CD4-positive, CD25-positive, alpha-beta regulatory T cell (primary cell): ENCODE measurements at regions not wholly inside any gene's neighbourhood (a gene's known extent, or its start where the extent isn't known, plus 50 kb on each side); places are given as distances from the start of the nearest gene placed in this dataset.

ENCODE experiments used
- ATAC-seq, 2 donors: fragments of 150-1000 bp; cut with Tn5 transposase; one replicate each; pipeline ENCODE4 v1.10.0; 2021; ENCODE audit warnings: low read depth in 2 of 2, moderate number of reproducible peaks in 2 of 2, moderate library complexity in 1 of 2
- DNase-seq, 3 donors: peaks; one replicate each; pipeline versions ENCODE4 v3.0.0 to v3.0.0-alpha.2; 2012 to 2022; ENCODE audit warnings: mixed read lengths in 1 of 3
- H3K27ac ChIP-seq: one replicate; pipeline ENCODE4 v1.7.0; 2013; ENCODE audit warnings: mild to moderate bottlenecking, low read length; ENCODE audit not compliant: insufficient read depth, poor library complexity, severe bottlenecking
- H3K27me3 ChIP-seq: one replicate; pipeline ENCODE4 v1.7.0; 2013; ENCODE audit warnings: low read length; ENCODE audit not compliant: control insufficient read depth, insufficient read depth
- H3K36me3 ChIP-seq: one replicate; pipeline ENCODE4 v1.7.0; 2013; ENCODE audit warnings: mild to moderate bottlenecking, low read length, moderate library complexity; ENCODE audit not compliant: control insufficient read depth, insufficient read depth
- H3K4me1 ChIP-seq: 2 replicates; pipeline ENCODE4 v1.7.0; 2013; ENCODE audit warnings: mild to moderate bottlenecking, low read length; ENCODE audit not compliant: insufficient read depth, control insufficient read depth, poor library complexity, severe bottlenecking
- H3K4me3 ChIP-seq: one replicate; pipeline ENCODE4 v1.7.0; 2013; ENCODE audit warnings: low read depth, mild to moderate bottlenecking, low read length, moderate library complexity
- H3K9me3 ChIP-seq, 2 experiments: 1 replicate in 1 of 2; 2 replicates in 1 of 2; pipeline ENCODE4 v1.7.0; 2013; ENCODE audit warnings: low read length in 2 of 2, mild to moderate bottlenecking in 1 of 2, moderate library complexity in 1 of 2; ENCODE audit not compliant: control insufficient read depth in 2 of 2
- H3K27ac Mint-ChIP-seq, 3 donors: one replicate each; pipeline ENCODE4 v1.8.0; 2020 to 2022; ENCODE audit warnings: mild to moderate bottlenecking in 3 of 3, mixed read lengths in 3 of 3, moderate library complexity in 2 of 3
- H3K27me3 Mint-ChIP-seq: one replicate; pipeline ENCODE4 v1.8.0; 2022; ENCODE audit warnings: mild to moderate bottlenecking, mixed read lengths
- H3K36me3 Mint-ChIP-seq: one replicate; pipeline ENCODE4 v1.8.0; 2020; ENCODE audit warnings: mixed read lengths
- H3K4me1 Mint-ChIP-seq, 4 donors: one replicate each; pipeline ENCODE4 v1.8.0; 2020 to 2022; ENCODE audit warnings: mixed read lengths in 4 of 4, mild to moderate bottlenecking in 1 of 4
- H3K4me3 Mint-ChIP-seq, 4 donors: one replicate each; pipeline ENCODE4 v1.8.0; 2020 to 2022; ENCODE audit warnings: mild to moderate bottlenecking in 4 of 4, mixed read lengths in 4 of 4, moderate library complexity in 3 of 4
- H3K9me3 Mint-ChIP-seq, 7 donors: one replicate each; pipeline ENCODE4 v1.8.0; 2020 to 2022; ENCODE audit warnings: mixed read lengths in 7 of 7, mild to moderate bottlenecking in 3 of 7, moderate library complexity in 2 of 7

DNA sequence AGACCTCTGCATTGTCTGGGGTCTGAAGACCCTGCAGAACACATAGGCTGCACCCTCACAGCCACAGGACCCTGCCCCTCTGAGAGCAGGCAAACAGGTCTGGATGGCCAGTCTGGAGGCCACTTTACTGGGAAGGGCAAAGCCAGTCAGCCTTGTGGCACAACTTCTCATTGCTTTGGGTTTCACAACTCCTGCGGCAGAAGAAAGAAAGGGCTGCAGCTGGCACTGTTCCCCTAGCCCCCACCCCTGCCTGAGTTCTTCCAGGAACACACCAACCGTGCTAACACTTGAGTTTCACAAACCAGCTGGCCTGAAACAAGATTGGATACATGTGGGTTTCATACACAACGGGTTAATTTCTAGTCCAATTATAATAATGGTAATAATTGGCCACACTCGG lies 276.5 kb upstream of the MGAT5 start:
- Mint-ChIP-seq H3K27me3 (no peaks in the 10 kb centered on the region), H3K4me3 (no peak overlapping the region), H3K4me1 (no peaks in the 10 kb centered on the region), H3K9me3 (no peaks in the 10 kb centered on the region), H3K27ac (no peak overlapping the region), H3K36me3 (no peaks in the 10 kb centered on the region)
- no peak overlapping the region for H3K4me3 ChIP-seq
- no peaks in the 10 kb centered on the region for H3K36me3 ChIP-seq
- H3K27ac ChIP-seq = no peak overlapping the region
- H3K9me3 ChIP-seq = no peaks in the 10 kb centered on the region
- ATAC-seq (no peak), DNase-seq (no peak)
- no peaks in the 10 kb centered on the region for H3K27me3 ChIP-seq
- no peaks in the 10 kb centered on the region for H3K4me1 ChIP-seq

DNA sequence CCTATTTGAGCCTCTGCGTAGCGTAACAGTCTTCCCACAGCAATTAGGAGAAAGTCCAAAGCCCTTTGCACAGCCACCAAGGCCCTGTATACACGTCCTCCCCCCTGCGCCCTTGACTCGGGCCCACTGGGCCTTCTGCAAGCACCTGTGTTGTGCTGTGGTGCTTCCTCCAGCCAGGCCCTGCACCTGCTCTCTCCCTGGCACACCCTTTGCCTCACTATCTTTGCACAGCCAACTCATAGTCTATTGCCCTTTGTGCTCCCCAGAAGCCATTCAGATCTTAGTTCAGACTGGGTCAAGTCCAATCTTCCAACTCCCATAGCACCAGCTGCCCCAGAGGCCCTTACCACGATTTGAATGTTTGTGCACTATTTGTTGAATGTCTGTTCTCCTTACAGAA lies 271.6 kb upstream of the MGAT5 start:
- no peaks in the 10 kb centered on the region for H3K36me3 Mint-ChIP-seq

GRCh38 chr2:133985563-133985962 lies 268.3 kb upstream of the MGAT5 start:
- peaks cover 4% of the 10 kb centered on the region for H3K27me3 ChIP-seq

More for the DNA sequence above, 271.6 kb upstream of the MGAT5 start:
- Histone ChIP-seq H3K9me3 (peaks cover 0 to 2% of the 10 kb centered on the region in 2 experiments), H3K36me3 (no peaks in the 10 kb centered on the region), H3K4me1 (no peaks in the 10 kb centered on the region), H3K27ac (no peak overlapping the region), H3K27me3 (peaks cover 4% of the 10 kb centered on the region), H3K4me3 (no peak overlapping the region)
- no peak for ATAC-seq
- Mint-ChIP-seq H3K27ac (no peak overlapping the region), H3K27me3 (peaks cover 8% of the 10 kb centered on the region), H3K4me3 (no peak overlapping the region), H3K4me1 (no peaks in the 10 kb centered on the region), H3K9me3 (peaks cover 0 to 1% (median 0%) of the 10 kb centered on the region in 7 donors)
- DNase-seq = no peak

GRCh38 chr2:133986081-133986837 lies 267.6 kb upstream of the MGAT5 start:
- Mint-ChIP-seq H3K36me3 (no peaks in the 10 kb centered on the region), H3K27me3 (peaks cover 18% of the 10 kb centered on the region), H3K4me3 (no peak overlapping the region), H3K27ac (no peak overlapping the region), H3K4me1 (no peaks in the 10 kb centered on the region), H3K9me3 (peaks cover 0 to 8% (median 0%) of the 10 kb centered on the region in 7 donors)
- Histone ChIP-seq H3K27me3 (peaks cover 4% of the 10 kb centered on the region), H3K4me1 (no peaks in the 10 kb centered on the region), H3K36me3 (no peaks in the 10 kb centered on the region), H3K9me3 (peaks cover 0 to 2% of the 10 kb centered on the region in 2 experiments), H3K27ac (no peak overlapping the region), H3K4me3 (no peak overlapping the region)
- ATAC-seq (no peak), DNase-seq (no peak)

More at GRCh38 chr2:133985563-133985962, 268.3 kb upstream of the MGAT5 start:
- H3K27ac ChIP-seq = no peak overlapping the region
- H3K4me1 ChIP-seq = no peaks in the 10 kb centered on the region
- peaks cover 18% of the 10 kb centered on the region for H3K27me3 Mint-ChIP-seq
- peaks cover 0 to 6% (median 0%) of the 10 kb centered on the region in 7 donors for H3K9me3 Mint-ChIP-seq
- no peak for ATAC-seq
- H3K9me3 ChIP-seq = peaks cover 0 to 2% of the 10 kb centered on the region in 2 experiments
- no peaks in the 10 kb centered on the region for H3K4me1 Mint-ChIP-seq
- H3K36me3 ChIP-seq = no peaks in the 10 kb centered on the region
- no peaks in the 10 kb centered on the region for H3K36me3 Mint-ChIP-seq
- no peak overlapping the region for H3K4me3 ChIP-seq
- no peak overlapping the region for H3K4me3 Mint-ChIP-seq
- no peak for DNase-seq
- no peak overlapping the region for H3K27ac Mint-ChIP-seq

- Histone ChIP-seq H3K27me3 (peaks cover 4% of the 10 kb centered on the region), H3K27ac (no peak overlapping the region), H3K9me3 (peaks cover 0 to 2% of the 10 kb centered on the region in 2 experiments), H3K4me1 (no peaks in the 10 kb centered on the region), H3K4me3 (no peak overlapping the region), H3K36me3 (no peaks in the 10 kb centered on the region)
- no peak for ATAC-seq
- Mint-ChIP-seq H3K36me3 (no peaks in the 10 kb centered on the region), H3K9me3 (peaks cover 0 to 9% (median 0%) of the 10 kb centered on the region in 7 donors), H3K4me3 (no peak overlapping the region), H3K27me3 (peaks cover 18% of the 10 kb centered on the region), H3K4me1 (no peaks in the 10 kb centered on the region), H3K27ac (no peak overlapping the region)
- DNase-seq = no peak
Observed at GRCh38 chr2:133986881-133987795, 266.7 kb upstream of the MGAT5 start.

- peaks cover 4% of the 10 kb centered on the region for H3K27me3 ChIP-seq
- H3K27me3 Mint-ChIP-seq = peaks cover 26% of the 10 kb centered on the region
- no peak overlapping the region for H3K4me3 ChIP-seq
- no peaks in the 10 kb centered on the region for H3K36me3 ChIP-seq
- no peak overlapping the region for H3K27ac Mint-ChIP-seq
- H3K4me3 Mint-ChIP-seq = no peak overlapping the region
- no peaks in the 10 kb centered on the region for H3K4me1 Mint-ChIP-seq
- H3K9me3 ChIP-seq = peaks cover 0 to 2% of the 10 kb centered on the region in 2 experiments
- H3K9me3 Mint-ChIP-seq = peaks cover 0 to 8% (median 0%) of the 10 kb centered on the region in 7 donors
- no peak for ATAC-seq
- H3K36me3 Mint-ChIP-seq = no peaks in the 10 kb centered on the region
- no peaks in the 10 kb centered on the region for H3K4me1 ChIP-seq
- no peak overlapping the region for H3K27ac ChIP-seq
- DNase-seq = no peak
Observed at GRCh38 chr2:133988316-133988891, 265.5 kb upstream of the MGAT5 start.

GRCh38 chr2:133991606-133992168 lies 262.2 kb upstream of the MGAT5 start:
- no peaks in the 10 kb centered on the region for H3K36me3 ChIP-seq
- H3K9me3 ChIP-seq = no peaks in the 10 kb centered on the region
- no peaks in the 10 kb centered on the region for H3K4me1 ChIP-seq
- ATAC-seq = no peak
- H3K4me3 Mint-ChIP-seq = no peak overlapping the region
- no peak overlapping the region for H3K27ac Mint-ChIP-seq
- H3K27me3 Mint-ChIP-seq = peaks cover 20% of the 10 kb centered on the region
- H3K4me3 ChIP-seq = no peak overlapping the region
- H3K36me3 Mint-ChIP-seq = no peaks in the 10 kb centered on the region
- peaks cover 0 to 5% (median 0%) of the 10 kb centered on the region in 4 donors for H3K4me1 Mint-ChIP-seq
- H3K27ac ChIP-seq = no peak overlapping the region
- peaks cover 4% of the 10 kb centered on the region for H3K27me3 ChIP-seq
- DNase-seq = no peak
- H3K9me3 Mint-ChIP-seq = peaks cover 0 to 8% (median 0%) of the 10 kb centered on the region in 7 donors
